Upper lobe of right lung (tissue), 1 donor: ENCODE measurements at regions not wholly inside any gene's neighbourhood (a gene's known extent, or its start where the extent isn't known, plus 50 kb on each side); places are given as distances from the start of the nearest gene placed in this dataset.

Source experiments
- ATAC-seq: fragments of 200-7000 bp; cut with Tn5 transposase; one replicate; pipeline ENCODE4 v1.9.1; 2020; ENCODE audit warnings: mild to moderate bottlenecking, moderate library complexity
- DNase-seq: peaks from one replicate; pipeline ENCODE4 v3.0.0-alpha.2; 2020
- H3K27ac ChIP-seq: fragments of 200-600 bp; one replicate; pipeline ENCODE4 v1.8.0; 2022
- H3K27me3 ChIP-seq: fragments of 200-600 bp; one replicate; pipeline ENCODE4 v1.8.0; 2022; ENCODE audit warnings: mild to moderate bottlenecking
- H3K36me3 ChIP-seq: fragments of 200-600 bp; one replicate; pipeline ENCODE4 v1.8.0; 2022
- H3K4me1 ChIP-seq: fragments of 200-600 bp; one replicate; pipeline ENCODE4 v1.8.0; 2022
- H3K4me3 ChIP-seq: fragments of 200-600 bp; one replicate; pipeline ENCODE4 v1.8.0; 2022; ENCODE audit warnings: mild to moderate bottlenecking
- H3K9me3 ChIP-seq: fragments of 200-600 bp; one replicate; pipeline ENCODE4 v1.8.0; 2022
- intact Hi-C: fragments of 100-400 bp; cut with DNase I; formaldehyde crosslinking; loops from one replicate; pipeline ENCODE4 v1.11.0; 2022
- TF ChIP-seq, protein P1 (sequence below): fragments of 200-600 bp; IDR thresholded peaks from one replicate; pipeline ENCODE4 v1.8.0; 2022; ENCODE audit warnings: antibody characterized with exemption
- donor health status: DM: no; HTN: yes; CAD: no; lungs with severe emphysema.

DNA sequence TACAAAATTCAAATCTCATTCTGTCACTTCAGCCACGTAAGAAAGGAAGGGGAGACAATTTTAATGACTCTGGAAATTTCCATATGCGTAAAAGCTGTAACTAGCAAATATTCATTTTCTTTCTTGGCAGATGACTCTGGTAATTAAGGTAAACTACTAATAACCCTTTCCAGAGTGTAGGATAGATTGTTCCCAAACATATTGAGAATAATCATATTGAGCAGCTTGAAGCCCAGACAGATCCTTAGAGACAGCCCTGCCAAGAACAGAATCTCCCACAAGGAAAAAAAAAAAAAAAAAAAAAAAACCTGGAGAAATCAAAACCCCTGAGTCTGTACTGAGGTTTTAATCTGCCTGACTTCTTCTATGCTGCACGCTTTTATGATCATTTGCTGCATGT, 163.6 kb upstream of the TMPO start:
- no peak for ATAC-seq
- Histone ChIP-seq H3K27ac (no peak overlapping the region), H3K4me3 (no peak overlapping the region), H3K36me3 (no peaks in the 10 kb centered on the region), H3K9me3 (no peaks in the 10 kb centered on the region), H3K4me1 (no peaks in the 10 kb centered on the region), H3K27me3 (no peaks in the 10 kb centered on the region)
- TF ChIP-seq, protein P1, sequence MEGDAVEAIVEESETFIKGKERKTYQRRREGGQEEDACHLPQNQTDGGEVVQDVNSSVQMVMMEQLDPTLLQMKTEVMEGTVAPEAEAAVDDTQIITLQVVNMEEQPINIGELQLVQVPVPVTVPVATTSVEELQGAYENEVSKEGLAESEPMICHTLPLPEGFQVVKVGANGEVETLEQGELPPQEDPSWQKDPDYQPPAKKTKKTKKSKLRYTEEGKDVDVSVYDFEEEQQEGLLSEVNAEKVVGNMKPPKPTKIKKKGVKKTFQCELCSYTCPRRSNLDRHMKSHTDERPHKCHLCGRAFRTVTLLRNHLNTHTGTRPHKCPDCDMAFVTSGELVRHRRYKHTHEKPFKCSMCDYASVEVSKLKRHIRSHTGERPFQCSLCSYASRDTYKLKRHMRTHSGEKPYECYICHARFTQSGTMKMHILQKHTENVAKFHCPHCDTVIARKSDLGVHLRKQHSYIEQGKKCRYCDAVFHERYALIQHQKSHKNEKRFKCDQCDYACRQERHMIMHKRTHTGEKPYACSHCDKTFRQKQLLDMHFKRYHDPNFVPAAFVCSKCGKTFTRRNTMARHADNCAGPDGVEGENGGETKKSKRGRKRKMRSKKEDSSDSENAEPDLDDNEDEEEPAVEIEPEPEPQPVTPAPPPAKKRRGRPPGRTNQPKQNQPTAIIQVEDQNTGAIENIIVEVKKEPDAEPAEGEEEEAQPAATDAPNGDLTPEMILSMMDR, result no peak
- no peak for DNase-seq
- intact Hi-C loops, result no loop called here

DNA sequence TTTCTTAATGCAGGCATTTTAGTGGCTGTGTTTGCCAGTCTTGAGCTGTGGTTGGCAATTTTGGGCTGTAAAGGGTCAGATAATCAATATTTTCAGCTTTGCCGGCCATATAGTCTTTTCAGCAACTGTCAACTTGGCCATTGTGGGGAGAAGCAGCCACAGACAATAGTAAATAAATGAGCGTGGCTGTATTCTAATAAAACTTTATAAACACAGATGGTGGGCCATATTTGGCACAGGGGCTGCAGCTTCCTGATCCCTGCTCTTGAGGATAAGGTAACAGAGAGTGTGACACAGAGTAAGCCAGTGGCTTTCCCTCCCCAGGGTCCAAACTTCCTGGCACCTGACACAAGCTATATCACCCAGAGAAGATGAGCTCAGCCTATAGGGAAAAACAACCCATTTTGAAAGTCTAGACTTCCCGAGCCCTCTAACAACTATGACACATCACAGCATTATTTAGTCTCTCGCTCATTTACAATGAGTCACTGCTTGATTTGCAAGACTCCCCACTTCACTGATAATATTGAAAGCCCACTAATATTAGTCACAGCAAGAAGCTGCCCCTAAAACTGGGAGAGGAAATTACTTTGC, 163.1 kb upstream of the TMPO start:
- TF ChIP-seq, protein P1, result no peak
- H3K4me3 ChIP-seq, result no peak overlapping the region
- ATAC-seq (no peak), DNase-seq (no peak)
- H3K9me3 ChIP-seq, result no peaks in the 10 kb centered on the region
- no peaks in the 10 kb centered on the region for H3K4me1 ChIP-seq
- H3K27ac ChIP-seq, result no peak overlapping the region
- no peaks in the 10 kb centered on the region for H3K27me3 ChIP-seq
- no peaks in the 10 kb centered on the region for H3K36me3 ChIP-seq
- intact Hi-C loops, result no loop called here

DNA sequence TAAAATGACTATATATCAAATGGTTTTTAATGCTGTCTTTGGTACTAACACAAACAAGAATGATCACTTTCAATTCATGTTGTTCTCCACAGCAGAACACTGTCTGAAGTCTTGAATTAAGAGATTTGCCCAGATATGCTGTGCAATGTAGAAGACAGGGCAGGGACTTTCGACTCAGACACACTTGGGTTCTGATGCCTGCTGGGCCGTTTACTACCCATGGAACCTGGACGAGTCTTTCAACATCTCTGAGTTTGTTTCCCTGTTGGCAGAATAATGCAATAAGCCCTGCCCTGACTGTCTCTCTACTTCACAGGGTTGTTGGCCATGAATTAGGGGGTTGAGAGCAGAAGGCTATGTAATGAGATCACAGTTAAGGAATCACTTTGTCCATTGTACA, 162.6 kb upstream of the TMPO start:
- intact Hi-C loops, result no loop called here

DNA sequence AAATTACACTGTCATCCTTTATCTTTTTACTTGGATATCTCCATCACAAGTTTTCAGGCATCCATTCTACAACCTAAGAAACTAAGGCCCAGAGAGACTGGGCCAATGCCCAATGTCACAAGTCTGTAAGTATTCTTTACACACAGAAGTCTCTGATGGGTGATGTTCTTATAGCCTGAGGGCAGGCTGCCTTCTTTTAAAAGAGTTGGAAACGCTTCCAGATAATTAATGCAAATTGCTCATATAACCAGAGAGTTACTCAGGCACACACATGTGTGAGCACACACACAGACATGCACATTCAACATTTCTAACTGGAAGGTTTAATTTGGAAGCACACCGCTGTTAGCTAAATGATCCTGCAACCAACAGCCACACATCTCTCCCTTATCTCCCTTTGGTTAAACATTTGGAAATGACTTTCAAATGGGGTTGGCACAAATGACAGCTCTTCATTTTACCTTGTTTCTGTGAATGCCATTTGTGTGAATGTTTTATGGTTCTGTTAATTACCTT, 160.8 kb upstream of the TMPO start:
- Histone ChIP-seq H3K27ac (no peak overlapping the region), H3K9me3 (no peaks in the 10 kb centered on the region), H3K27me3 (no peaks in the 10 kb centered on the region), H3K4me3 (no peak overlapping the region), H3K36me3 (no peaks in the 10 kb centered on the region), H3K4me1 (no peaks in the 10 kb centered on the region)
- ATAC-seq, result no peak
- TF ChIP-seq, protein P1, result no peak
- intact Hi-C loops, result no loop called here
- DNase-seq, result no peak

More for the DNA sequence above, 162.6 kb upstream of the TMPO start:
- H3K9me3 ChIP-seq, result no peaks in the 10 kb centered on the region
- no peaks in the 10 kb centered on the region for H3K4me1 ChIP-seq
- no peak for ATAC-seq
- no peak overlapping the region for H3K27ac ChIP-seq
- DNase-seq, result no peak
- no peaks in the 10 kb centered on the region for H3K36me3 ChIP-seq
- H3K27me3 ChIP-seq, result no peaks in the 10 kb centered on the region
- TF ChIP-seq, protein P1, result no peak
- no peak overlapping the region for H3K4me3 ChIP-seq

DNA sequence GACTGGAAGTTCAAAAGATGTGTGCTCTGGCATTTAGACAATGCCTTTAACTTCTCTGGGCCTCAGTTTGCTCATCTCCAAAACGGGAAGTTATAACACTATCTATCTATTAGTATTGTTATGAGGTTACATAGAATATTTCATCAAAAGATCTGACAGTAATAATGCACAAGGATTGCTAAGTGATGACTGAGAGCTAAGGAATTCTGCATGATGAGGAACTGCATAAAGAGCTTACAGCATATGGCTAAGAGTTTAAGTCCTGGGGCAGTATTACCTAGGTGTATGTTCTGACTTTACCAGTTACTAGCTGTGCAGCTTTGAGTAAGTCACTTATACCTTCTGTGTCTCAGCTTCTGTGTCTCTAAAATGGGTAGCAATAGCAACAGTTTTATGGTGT, 160.1 kb upstream of the TMPO start:
- H3K36me3 ChIP-seq, result no peaks in the 10 kb centered on the region
- no peaks in the 10 kb centered on the region for H3K4me1 ChIP-seq
- TF ChIP-seq, protein P1, result no peak
- ATAC-seq, result no peak
- intact Hi-C loops, result no loop called here
- H3K4me3 ChIP-seq, result no peak overlapping the region
- no peaks in the 10 kb centered on the region for H3K27me3 ChIP-seq
- H3K9me3 ChIP-seq, result no peaks in the 10 kb centered on the region
- no peak for DNase-seq
- no peak overlapping the region for H3K27ac ChIP-seq

DNA sequence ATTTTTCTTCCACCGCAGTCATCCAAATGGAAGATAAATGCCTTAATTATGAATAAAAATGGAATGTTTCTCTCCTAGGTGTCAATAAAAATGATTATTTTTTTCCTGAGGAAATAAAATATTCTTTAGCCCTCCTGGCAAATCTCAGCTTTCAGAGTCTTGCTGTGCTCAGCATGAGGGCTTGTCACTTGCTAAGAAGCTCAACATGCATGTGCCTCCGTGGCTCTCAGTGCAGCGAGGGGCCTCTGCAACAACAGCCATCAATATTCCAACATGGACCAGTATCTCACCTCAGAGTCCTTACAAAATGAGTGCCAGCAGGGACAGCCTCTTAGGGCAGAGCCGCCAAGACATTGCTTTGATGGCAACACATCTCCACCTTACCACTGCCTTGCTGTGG, 159.5 kb upstream of the TMPO start:
- TF ChIP-seq, protein P1, result no peak
- H3K27ac ChIP-seq, result no peak overlapping the region
- H3K4me3 ChIP-seq, result no peak overlapping the region
- no peaks in the 10 kb centered on the region for H3K4me1 ChIP-seq
- H3K27me3 ChIP-seq, result no peaks in the 10 kb centered on the region
- H3K36me3 ChIP-seq, result no peaks in the 10 kb centered on the region
- H3K9me3 ChIP-seq, result no peaks in the 10 kb centered on the region
- ATAC-seq (no peak), DNase-seq (no peak)
- intact Hi-C loops, result no loop called here
